ENCODE measurements at regions not wholly inside any gene's neighbourhood (a gene's known extent, or its start where the extent isn't known, plus 50 kb on each side); places are given as distances from the start of the nearest gene placed in this dataset.

DNA sequence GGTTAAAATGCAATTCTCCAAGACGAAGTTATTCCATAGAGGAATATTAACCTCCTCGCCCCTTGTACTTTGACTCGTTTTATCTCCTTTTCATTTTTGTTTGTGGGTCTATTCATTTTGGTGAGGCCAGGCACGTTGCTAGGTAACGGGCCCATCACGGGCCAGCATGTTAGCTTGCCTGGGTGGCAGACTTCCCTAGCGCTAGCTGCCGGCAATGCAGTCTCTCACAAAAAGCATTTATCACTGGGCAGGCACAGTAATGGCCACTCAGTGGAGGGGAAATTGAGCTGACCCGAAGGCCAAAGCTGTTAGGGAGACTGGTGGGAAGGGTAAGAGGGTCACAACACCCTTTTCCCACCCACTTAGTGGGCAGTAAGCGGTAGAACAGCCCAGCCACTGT, 234.4 kb upstream of the FOXD3 start:
- Mint-ChIP-seq H3K4me1 (ENCODE audit: low read depth) (no peaks in the 10 kb centered on the region), H3K27me3 (ENCODE audit: low read depth) (peaks cover 21% of the 10 kb centered on the region), H3K9me3 (no peaks in the 10 kb centered on the region), H3K36me3 (ENCODE audit: insufficient read depth) (no peaks in the 10 kb centered on the region), H3K4me3 (no peak overlapping the region)
- DNase-seq (no peak), ATAC-seq (no peak)

DNA sequence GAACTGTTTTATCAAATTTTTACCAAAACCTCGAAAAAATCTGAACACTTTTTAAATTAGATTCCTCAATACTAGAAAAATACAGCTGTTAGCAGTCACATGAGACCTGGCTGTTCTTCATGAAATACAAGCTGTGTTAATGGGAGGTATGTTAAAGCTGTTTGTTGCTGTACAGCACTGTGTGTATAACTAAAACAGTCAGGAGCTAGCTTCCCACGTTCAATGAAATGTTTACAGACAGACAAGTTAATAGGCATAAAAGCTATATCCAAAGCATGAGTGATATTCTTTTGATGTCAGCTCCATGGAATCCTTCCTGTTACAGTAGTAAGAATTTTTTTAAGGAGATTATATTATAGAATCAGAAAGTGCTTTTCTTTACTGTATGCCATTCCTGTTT, 223.2 kb upstream of the FOXD3 start:
- no peaks in the 10 kb centered on the region for H3K27me3 Mint-ChIP-seq (ENCODE audit: low read depth)
- H3K9me3 Mint-ChIP-seq = no peaks in the 10 kb centered on the region
- ATAC-seq (no peak), DNase-seq (no peak)
- no peaks in the 10 kb centered on the region for H3K36me3 Mint-ChIP-seq (ENCODE audit: insufficient read depth)
- no peaks in the 10 kb centered on the region for H3K4me1 Mint-ChIP-seq (ENCODE audit: low read depth)
- no peak overlapping the region for H3K4me3 Mint-ChIP-seq

DNA sequence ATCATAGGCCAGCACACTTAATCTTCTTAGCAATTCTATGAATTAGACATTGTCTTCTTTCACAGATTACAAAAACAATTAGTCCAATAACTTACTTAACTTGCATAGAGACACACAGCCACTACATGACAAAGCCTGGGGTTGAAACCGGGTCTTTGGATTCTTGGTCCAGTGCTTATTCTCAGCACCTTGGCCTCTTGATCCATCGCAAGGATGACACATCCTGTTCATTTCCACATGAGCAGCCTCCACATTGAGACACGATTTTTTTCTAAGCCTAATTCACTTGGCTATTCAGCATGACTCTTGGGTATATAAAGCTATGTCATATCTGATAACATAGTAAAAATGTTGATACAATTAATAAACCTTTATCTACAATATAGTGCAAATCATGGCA, 221.0 kb upstream of the FOXD3 start:
- DNase-seq (no peak), ATAC-seq (no peak)
- Mint-ChIP-seq H3K27me3 (ENCODE audit: low read depth) (no peaks in the 10 kb centered on the region), H3K4me3 (no peak overlapping the region), H3K4me1 (ENCODE audit: low read depth) (no peaks in the 10 kb centered on the region), H3K36me3 (ENCODE audit: insufficient read depth) (no peaks in the 10 kb centered on the region), H3K9me3 (no peaks in the 10 kb centered on the region)

DNA sequence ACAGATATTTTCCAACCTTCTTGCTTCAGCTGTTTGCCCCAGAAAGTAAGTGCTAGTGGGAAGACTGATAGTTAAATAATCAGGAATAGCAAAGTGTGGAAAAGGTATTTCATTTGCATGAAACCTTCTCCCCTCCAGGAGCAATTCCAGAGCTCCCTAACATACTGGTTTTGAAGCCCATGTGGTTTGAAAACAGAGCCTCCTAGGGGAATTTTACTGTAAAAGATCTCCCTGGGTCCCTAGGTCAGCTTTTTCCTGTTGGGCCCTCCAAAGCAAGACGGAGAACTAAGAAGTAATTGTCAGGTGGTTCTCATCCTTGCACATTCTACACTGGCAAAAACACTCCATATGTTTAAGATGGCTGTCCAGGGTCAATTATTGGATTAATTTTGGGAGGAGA, 218.7 kb upstream of the FOXD3 start:
- no peak for ATAC-seq
- no peak for DNase-seq
- Mint-ChIP-seq H3K4me1 (ENCODE audit: low read depth) (no peaks in the 10 kb centered on the region), H3K9me3 (no peaks in the 10 kb centered on the region), H3K36me3 (ENCODE audit: insufficient read depth) (no peaks in the 10 kb centered on the region), H3K4me3 (no peak overlapping the region), H3K27me3 (ENCODE audit: low read depth) (peaks cover 2% of the 10 kb centered on the region)

DNA sequence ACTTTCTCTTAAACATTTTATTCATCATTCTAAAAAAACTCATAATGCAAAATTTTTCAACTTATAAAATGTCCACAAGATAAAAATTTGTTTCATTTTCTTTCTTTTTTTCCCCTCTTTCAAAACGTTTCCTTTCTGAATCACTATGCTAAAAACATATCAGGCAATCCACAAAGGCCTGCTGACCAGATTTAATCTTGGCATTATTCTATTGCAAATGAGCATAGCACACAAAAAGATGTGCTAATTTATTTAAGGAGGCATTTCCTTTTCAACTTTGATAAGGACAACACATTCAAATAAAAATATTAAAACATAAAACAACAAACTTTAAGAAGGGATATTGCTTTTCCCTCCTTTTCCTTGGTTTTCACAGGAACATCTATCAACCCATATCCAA, 215.3 kb upstream of the FOXD3 start:
- Mint-ChIP-seq H3K4me3 (no peak overlapping the region), H3K4me1 (ENCODE audit: low read depth) (no peaks in the 10 kb centered on the region), H3K27me3 (ENCODE audit: low read depth) (peaks cover 3% of the 10 kb centered on the region), H3K9me3 (no peaks in the 10 kb centered on the region), H3K36me3 (ENCODE audit: insufficient read depth) (no peaks in the 10 kb centered on the region)
- no peak for ATAC-seq
- DNase-seq = no peak

DNA sequence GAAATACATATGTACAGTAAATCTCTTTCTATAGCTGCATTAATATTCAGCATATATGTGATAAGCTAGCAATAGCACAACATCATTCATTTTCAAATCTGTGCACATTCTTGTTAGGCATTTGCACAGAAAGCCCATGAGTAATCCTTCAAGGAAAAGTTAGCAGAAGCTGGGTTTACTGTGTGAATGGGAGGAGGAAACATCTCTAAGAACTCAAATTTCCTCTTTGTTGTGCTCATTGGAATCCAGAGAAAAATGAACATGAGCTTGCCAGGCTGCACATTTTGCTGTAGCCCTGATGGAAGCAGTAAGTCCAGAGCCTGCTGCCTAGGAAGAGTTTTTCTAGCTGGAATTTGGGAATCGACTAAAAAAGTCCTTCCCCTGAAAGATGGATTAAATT, 214.2 kb upstream of the FOXD3 start:
- ATAC-seq = no peak
- no peak for DNase-seq
- H3K36me3 Mint-ChIP-seq (ENCODE audit: insufficient read depth) = no peaks in the 10 kb centered on the region

DNA sequence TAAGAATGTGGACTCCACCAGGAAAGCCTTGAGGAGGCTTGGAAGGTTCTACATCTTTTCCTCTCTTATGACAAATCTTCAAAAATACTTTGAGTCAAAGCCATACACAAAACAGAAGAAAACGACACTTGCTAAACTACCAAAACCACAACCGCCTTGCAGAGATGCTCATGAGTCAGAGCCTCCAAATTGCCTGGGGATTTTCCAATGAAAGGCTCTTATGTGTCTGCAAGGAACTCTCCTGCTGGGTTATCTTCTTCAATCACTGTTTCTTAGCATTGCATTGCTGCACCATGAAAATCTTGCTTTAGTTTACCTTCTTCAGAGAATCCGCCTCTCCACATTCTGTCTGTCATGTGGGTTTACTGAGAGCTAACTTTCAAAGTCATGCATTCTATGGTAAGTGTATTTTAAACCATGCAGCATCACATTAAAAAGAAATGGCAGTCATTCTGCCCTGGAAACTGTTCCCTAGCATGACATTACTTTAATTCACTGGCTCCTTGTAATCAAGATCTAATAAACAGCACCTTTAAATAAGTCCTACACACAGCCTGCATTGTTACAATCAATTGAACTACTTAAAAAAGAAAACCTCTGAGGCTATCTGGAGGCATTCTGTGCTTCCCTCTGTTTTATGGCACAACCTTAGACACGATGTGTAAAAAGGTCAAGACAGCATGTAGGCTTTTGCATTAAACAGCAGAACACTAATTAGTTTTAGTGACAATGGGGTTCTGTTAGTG, 210.0 kb upstream of the FOXD3 start:
- DNase-seq = no peak
- no peak for ATAC-seq
- no peaks in the 10 kb centered on the region for H3K9me3 Mint-ChIP-seq

More for the DNA sequence above, 214.2 kb upstream of the FOXD3 start:
- H3K4me3 Mint-ChIP-seq = no peak overlapping the region
- peaks cover 3% of the 10 kb centered on the region for H3K27me3 Mint-ChIP-seq (ENCODE audit: low read depth)
- no peaks in the 10 kb centered on the region for H3K9me3 Mint-ChIP-seq
- no peaks in the 10 kb centered on the region for H3K4me1 Mint-ChIP-seq (ENCODE audit: low read depth)

DNA sequence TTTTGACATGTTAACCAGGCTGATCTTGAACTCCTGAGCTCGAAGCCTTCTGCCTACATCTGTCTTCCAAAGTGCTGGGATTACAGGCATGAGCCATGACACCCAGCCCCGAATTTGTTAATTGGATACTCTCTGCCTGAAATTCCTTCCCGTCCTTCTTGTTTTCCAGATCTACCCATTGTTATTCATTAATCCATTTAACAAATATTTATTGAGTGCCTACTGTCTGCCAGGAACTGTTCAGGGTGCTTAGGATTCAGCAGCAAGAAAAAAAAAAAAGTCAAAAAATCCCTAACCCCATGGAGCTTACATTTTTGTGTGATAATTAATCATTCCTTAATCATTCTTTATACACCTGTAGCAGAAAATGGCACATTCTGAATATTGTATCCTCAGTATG, 206.8 kb upstream of the FOXD3 start:
- no peak for DNase-seq

More for the DNA sequence above, 210.0 kb upstream of the FOXD3 start:
- Mint-ChIP-seq H3K4me3 (no peak overlapping the region), H3K36me3 (ENCODE audit: insufficient read depth) (no peaks in the 10 kb centered on the region), H3K27me3 (ENCODE audit: low read depth) (peaks cover 4% of the 10 kb centered on the region), H3K4me1 (ENCODE audit: low read depth) (no peaks in the 10 kb centered on the region)

DNA sequence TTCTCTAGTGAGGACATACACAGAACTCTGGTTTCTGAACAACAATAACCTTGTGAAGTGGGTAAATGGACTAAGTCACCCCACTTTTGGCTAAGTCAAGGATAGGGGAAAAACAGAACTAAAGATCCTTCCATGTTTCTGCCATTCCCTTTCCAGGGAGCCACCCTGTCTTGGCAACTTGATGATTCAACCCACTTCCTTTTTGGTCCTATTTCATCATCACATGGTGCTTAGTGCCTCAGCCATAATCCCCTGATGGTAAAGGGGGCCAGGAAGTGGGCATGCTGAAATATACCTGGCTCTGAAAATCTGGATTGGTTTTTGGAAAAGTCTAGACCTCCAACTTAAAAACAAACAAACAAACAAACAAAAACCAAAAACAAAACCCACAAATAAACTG, 206.4 kb upstream of the FOXD3 start:
- peaks cover 2% of the 10 kb centered on the region for H3K27me3 Mint-ChIP-seq (ENCODE audit: low read depth)
- no peak for DNase-seq
- H3K4me3 Mint-ChIP-seq = no peak overlapping the region
- ATAC-seq = no peak
- no peaks in the 10 kb centered on the region for H3K36me3 Mint-ChIP-seq (ENCODE audit: insufficient read depth)
- no peaks in the 10 kb centered on the region for H3K9me3 Mint-ChIP-seq
- no peaks in the 10 kb centered on the region for H3K4me1 Mint-ChIP-seq (ENCODE audit: low read depth)

More for the DNA sequence above, 206.8 kb upstream of the FOXD3 start:
- peaks cover 2% of the 10 kb centered on the region for H3K27me3 Mint-ChIP-seq (ENCODE audit: low read depth)
- H3K36me3 Mint-ChIP-seq (ENCODE audit: insufficient read depth) = no peaks in the 10 kb centered on the region
- no peak for ATAC-seq
- no peaks in the 10 kb centered on the region for H3K4me1 Mint-ChIP-seq (ENCODE audit: low read depth)
- no peak overlapping the region for H3K4me3 Mint-ChIP-seq
- H3K9me3 Mint-ChIP-seq = no peaks in the 10 kb centered on the region

DNA sequence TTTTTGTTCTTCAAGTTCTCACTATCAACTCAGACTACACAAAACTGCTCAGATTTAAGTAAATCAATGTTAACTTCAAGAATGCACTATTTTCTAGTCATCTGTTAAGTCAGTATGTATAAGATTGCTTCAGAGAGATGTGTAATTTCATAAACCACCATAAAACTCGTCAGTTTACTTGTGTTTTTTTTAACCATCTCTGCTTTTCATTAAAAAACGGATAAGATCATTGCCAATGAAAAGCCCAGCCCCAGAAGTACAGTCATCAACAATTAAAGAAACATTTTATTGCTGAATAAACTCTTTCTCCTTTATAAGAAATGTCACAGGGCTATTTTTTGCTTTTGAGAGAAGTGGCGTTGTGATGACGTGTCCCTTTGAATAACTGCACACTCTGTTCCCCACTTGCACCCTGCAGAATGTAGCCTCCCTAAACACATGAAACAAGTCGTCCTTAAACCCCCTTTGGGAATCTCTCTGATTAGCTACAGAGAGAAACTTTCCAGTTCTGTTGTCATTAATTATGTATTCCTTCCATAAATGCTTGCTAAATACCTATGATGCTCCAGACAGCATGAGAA, 202.7 kb upstream of the FOXD3 start:
- Mint-ChIP-seq H3K36me3 (ENCODE audit: insufficient read depth) (no peaks in the 10 kb centered on the region), H3K4me1 (ENCODE audit: low read depth) (no peaks in the 10 kb centered on the region)

DNA sequence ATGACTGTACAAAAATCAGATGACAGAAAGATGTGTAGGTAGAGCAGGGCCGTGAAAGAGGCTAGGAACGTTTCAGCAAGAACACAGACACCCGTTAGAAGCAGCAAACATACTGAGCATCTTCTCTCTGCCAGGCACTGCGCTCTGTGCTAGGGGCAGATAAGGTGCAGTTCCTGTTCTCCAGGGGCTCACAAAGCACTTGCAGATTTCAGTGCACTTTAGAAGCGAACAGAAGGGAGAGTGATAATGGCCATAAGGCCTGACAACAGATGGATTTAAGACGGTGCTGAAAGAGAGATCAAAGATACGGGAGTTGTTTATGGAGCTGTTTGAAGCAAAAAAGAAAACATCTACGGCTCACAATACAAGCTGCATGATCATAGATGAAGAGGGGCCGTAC, 200.3 kb upstream of the FOXD3 start:
- no peaks in the 10 kb centered on the region for H3K36me3 Mint-ChIP-seq (ENCODE audit: insufficient read depth)
- ATAC-seq = no peak
- H3K9me3 Mint-ChIP-seq = no peaks in the 10 kb centered on the region
- no peak overlapping the region for H3K4me3 Mint-ChIP-seq
- peaks cover 10% of the 10 kb centered on the region for H3K27me3 Mint-ChIP-seq (ENCODE audit: low read depth)
- no peak for DNase-seq
- no peaks in the 10 kb centered on the region for H3K4me1 Mint-ChIP-seq (ENCODE audit: low read depth)

More for the DNA sequence above, 202.7 kb upstream of the FOXD3 start:
- peaks cover 6% of the 10 kb centered on the region for H3K27me3 Mint-ChIP-seq (ENCODE audit: low read depth)
- ATAC-seq (no peak), DNase-seq (no peak)
- no peaks in the 10 kb centered on the region for H3K9me3 Mint-ChIP-seq
- no peak overlapping the region for H3K4me3 Mint-ChIP-seq

DNA sequence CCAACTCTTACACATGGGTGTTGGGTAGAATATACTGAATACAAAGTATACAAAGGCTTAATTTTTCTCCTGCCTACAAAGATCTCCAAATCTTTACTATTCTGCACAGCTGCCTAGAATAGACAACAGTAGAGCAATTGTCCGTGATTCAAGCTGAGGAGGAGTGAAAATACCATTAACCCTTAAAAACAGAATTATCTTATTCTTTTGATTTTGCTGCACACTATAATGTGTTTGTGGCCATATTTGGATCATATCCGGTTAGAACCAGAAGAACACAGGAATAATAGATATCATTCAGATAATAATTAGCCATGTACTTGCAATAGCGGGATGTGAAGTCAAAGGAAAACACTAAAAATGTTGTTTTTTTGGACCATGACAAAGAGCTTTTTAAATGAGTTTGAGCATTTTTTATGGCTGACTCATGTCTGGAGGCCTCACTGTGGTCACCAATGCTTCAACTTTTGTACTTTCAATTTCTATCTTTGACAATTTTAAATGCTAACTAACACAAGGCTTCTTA, 197.6 kb upstream of the FOXD3 start:
- H3K4me3 Mint-ChIP-seq = no peak overlapping the region
- DNase-seq = no peak
- H3K4me1 Mint-ChIP-seq (ENCODE audit: low read depth) = no peaks in the 10 kb centered on the region
- H3K27me3 Mint-ChIP-seq (ENCODE audit: low read depth) = peaks cover 10% of the 10 kb centered on the region
- no peaks in the 10 kb centered on the region for H3K9me3 Mint-ChIP-seq
- ATAC-seq = no peak
- no peaks in the 10 kb centered on the region for H3K36me3 Mint-ChIP-seq (ENCODE audit: insufficient read depth)

DNA sequence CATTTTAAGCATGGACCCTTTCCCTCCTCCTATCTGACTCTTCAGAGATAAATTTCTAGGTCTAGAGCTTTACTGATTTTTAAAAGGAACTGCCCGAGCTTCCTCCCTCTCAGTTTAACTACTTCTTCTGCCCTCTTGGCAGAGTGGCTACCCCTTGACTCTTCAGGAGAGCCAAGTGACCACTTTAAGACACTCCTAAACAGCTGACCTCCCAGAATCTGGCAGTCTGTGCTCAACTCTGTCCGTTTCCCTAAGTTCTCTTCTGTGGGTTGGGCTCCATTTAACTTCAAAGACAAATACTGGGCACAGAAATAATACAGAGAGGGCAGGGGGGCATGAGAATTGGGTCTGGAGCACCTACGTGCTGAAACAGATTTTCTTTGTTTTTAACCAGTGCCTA, 196.3 kb upstream of the FOXD3 start:
- no peaks in the 10 kb centered on the region for H3K9me3 Mint-ChIP-seq
- H3K36me3 Mint-ChIP-seq (ENCODE audit: insufficient read depth) = no peaks in the 10 kb centered on the region
- H3K4me3 Mint-ChIP-seq = no peak overlapping the region
- H3K27me3 Mint-ChIP-seq (ENCODE audit: low read depth) = peaks cover 10% of the 10 kb centered on the region
- no peaks in the 10 kb centered on the region for H3K4me1 Mint-ChIP-seq (ENCODE audit: low read depth)
- ATAC-seq (no peak), DNase-seq (no peak)

DNA sequence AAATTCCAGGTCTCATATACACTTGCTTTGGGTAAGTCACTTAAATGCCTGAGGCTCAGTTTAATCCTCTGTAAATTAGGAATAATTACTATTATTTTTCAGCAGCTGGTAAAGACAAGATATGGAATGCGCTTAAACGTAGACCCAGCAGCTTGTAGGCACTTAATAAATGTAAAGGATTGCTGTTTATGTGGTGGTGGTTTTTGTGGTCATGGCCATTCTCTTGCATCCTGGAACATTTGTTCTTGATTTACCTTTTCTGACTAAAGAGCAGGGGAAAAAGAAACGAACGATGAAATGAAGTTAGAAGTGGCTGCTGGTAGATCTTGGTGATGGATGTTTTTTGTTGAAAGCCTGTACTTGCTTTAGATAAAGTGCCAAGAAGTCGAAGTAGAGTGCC, 195.0 kb upstream of the FOXD3 start:
- no peak for DNase-seq
- Mint-ChIP-seq H3K9me3 (no peaks in the 10 kb centered on the region), H3K4me3 (no peak overlapping the region), H3K36me3 (ENCODE audit: insufficient read depth) (no peaks in the 10 kb centered on the region), H3K27me3 (ENCODE audit: low read depth) (peaks cover 10% of the 10 kb centered on the region), H3K4me1 (ENCODE audit: low read depth) (no peaks in the 10 kb centered on the region)
- ATAC-seq = no peak

DNA sequence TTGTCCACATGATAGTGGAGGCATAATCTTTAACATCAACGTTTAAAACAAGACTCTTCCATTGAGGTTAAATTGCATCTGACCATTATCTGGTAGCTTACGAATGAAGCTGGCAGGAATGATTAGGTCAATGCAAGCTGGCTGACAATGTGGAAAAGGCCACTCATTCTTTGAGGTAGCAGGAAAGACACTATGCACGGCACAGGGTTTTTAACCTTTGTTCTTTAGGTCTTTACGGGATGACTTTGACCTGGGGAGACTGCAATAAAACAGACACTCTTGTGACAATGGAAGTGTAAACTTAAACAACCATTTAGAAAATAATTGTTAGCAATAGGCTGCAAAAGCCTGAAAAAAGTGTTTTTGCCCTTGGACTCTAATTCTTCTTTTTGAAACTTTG, 193.8 kb upstream of the FOXD3 start:
- ATAC-seq (no peak), DNase-seq (no peak)
- Mint-ChIP-seq H3K9me3 (no peaks in the 10 kb centered on the region), H3K36me3 (ENCODE audit: insufficient read depth) (no peaks in the 10 kb centered on the region), H3K4me1 (ENCODE audit: low read depth) (no peaks in the 10 kb centered on the region), H3K27me3 (ENCODE audit: low read depth) (peaks cover 9% of the 10 kb centered on the region), H3K4me3 (no peak overlapping the region)
